GM19455 (cell line): ENCODE measurements at regions not wholly inside any gene's neighbourhood (a gene's known extent, or its start where the extent isn't known, plus 50 kb on each side); places are given as distances from the start of the nearest gene placed in this dataset.

Experiments used
- ATAC-seq: cut with Tn5 transposase; IDR thresholded peaks from one replicate; pipeline ENCODE4 v1.9.1; 2021; ENCODE audit not compliant: unreplicated experiment

GRCh38 chr3:104788807-104789206 is 577.9 kb upstream of the ALCAM start:
- no peak for ATAC-seq

GRCh38 chr3:104791331-104791730 is 575.4 kb upstream of the ALCAM start:
- no peak for ATAC-seq

DNA sequence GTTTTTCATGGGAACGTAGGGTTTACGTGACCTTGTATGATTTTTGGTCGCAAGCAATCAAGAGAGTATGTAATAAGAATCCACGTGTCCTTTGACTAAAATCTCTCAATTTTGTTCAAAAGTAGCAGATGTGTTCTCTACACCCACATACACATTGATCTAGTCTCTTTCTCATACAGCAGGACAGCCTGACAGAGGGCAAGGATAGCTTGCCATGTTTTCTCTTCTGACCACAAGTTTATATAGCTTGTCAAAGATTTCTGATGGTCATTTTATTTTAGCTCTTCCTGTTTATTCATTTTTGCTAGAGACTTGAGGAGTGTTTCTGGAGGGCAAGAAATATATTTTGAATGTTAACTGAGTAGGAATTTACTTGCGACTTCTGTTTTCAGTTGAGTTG is 570.2 kb upstream of the ALCAM start:
- ATAC-seq: no peak

- ATAC-seq: no peak
These were observed 561.7 kb upstream of the ALCAM start for GRCh38 chr3:104805042-104805441.

DNA sequence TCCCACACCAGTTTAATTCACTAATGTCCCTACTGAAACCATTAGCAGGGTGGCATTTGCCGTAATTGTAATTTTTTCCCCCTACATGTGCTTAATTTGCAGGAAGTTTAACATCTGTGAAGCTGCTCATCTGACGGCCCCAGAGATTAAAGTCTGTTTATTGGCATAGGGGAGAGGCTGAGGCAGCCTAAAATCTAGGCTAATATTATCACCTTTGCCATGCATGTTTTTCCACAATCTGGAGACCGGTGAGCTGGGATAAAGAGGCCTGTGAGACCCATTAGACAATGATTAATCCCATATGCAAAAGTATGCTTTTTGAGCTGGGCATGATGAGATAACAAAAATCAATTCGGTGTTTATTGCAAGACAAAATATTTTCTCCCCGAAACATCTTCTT is 561.2 kb upstream of the ALCAM start:
- ATAC-seq: no peak

GRCh38 chr3:104810896-104811295 is 555.8 kb upstream of the ALCAM start:
- ATAC-seq: no peak

GRCh38 chr3:104816008-104816407 is 550.7 kb upstream of the ALCAM start:
- no peak for ATAC-seq

- no peak for ATAC-seq
These were observed 550.0 kb upstream of the ALCAM start for GRCh38 chr3:104816716-104817115.

DNA sequence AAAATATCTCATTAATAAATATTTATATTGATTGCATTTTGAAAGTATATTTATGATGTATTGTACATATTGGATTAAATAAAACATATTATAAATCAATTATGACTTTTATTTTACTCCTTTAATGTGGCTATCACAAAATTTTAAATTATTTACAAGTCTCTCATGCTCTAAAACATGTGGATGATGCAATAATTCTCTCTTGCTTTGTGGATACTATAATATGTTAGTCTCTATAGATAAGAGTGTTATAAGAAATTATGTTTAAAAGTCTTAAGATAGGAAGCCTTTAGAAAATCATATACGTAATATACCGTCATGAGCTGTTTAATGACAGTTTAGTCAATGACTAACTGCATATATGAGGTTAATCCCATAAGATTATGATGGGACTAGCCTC is 547.4 kb upstream of the ALCAM start:
- ATAC-seq: no peak

GRCh38 chr3:104820959-104821358 is 545.8 kb upstream of the ALCAM start:
- ATAC-seq: no peak

DNA sequence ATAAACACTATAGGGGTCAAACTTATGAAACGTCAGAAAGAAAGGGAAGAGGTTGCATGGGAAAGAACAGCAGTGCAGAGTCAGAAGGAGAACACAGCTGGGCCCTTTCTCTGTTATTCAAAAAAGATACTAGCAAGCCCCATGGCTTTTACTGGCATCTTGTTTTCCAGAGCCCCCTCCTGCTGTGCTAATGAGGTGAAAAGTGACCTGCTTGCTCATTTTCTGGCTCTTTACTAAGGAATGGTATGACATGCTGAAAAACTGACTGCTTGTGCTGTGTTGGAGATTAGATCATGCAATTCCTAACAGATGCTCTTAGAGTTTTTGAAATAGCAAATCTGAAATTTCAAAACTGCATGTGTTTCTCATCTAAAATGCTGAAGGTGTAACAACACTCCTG is 541.6 kb upstream of the ALCAM start:
- no peak for ATAC-seq

GRCh38 chr3:104831071-104831470 is 535.6 kb upstream of the ALCAM start:
- no peak for ATAC-seq

GRCh38 chr3:104832530-104832929 is 534.2 kb upstream of the ALCAM start:
- ATAC-seq: no peak

- ATAC-seq: no peak
These were observed 531.3 kb upstream of the ALCAM start for GRCh38 chr3:104835376-104835775.

DNA sequence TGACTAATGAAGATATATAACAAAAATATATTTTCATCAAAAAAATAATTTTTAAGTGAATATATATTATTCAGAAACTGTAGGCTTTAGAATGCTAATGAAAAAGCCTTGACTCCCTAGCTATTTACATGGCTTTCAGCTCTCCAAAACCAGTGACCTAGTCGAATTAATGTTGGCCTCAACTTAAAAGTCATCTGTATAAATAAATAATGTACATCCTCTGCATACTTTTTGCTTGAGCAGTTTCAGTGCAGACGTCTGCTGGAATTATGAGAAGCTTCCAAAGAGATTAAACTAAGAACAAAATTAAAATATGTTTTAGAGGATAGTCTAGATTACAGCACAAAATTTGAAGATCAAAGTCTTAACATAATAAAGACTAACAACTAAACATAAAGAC is 520.4 kb upstream of the ALCAM start:
- no peak for ATAC-seq

DNA sequence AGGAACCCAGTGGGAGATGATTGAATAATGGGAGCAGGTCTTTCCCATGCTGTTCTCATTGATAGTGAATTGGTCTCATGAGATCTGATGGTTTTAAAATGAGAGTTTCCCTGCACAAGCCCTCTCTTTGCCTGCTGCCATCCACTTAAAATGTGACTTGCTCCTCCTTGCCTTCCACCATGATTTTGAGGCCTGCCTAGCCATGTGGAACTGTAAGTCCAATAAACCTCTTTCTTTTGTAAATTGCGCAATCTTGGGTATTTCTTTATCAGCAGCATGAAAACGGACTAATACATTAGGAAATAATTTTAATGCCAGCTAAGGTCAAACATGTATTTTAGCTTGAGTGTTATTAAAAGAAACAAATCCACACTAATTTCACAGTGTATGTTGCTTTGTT is 517.6 kb upstream of the ALCAM start:
- ATAC-seq: no peak

DNA sequence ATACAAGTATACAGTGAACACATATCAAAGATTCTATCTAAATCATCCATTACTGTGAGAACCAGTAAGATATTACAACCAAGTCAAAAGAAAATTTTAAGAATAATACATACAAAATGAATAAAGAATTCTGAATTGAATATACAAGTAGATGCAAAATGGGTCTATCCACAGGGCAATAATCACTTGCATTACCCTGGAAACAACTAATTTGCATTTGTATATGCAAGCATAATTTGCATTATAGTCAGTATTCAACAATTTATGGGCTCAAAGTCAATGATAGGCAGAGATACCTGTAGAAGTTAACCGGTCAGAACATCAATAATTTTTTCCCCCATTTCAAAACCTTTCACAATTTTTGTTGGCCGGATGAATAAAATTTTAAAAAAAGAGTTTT is 512.2 kb upstream of the ALCAM start:
- no peak for ATAC-seq

- ATAC-seq: no peak
These were observed 511.0 kb upstream of the ALCAM start for GRCh38 chr3:104855702-104856101.

DNA sequence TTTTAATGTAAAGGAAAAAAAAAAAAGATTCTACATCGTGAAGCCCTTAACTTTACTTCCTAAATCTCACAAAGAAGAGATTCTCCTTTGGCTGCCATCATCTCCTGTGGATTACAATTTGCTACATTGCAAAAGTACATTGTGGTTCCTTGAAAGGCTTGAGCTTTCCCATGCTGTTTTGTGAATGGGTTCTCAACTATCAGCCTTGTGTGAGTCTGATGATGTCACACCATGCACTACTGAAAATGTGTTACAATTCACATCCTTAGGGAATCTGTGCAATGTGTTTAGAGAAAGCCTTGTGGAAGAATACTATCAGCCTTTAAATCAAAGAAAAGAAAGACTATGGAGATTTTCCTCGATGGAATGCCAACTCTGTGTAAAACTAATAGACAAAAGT is 510.0 kb upstream of the ALCAM start:
- no peak for ATAC-seq

DNA sequence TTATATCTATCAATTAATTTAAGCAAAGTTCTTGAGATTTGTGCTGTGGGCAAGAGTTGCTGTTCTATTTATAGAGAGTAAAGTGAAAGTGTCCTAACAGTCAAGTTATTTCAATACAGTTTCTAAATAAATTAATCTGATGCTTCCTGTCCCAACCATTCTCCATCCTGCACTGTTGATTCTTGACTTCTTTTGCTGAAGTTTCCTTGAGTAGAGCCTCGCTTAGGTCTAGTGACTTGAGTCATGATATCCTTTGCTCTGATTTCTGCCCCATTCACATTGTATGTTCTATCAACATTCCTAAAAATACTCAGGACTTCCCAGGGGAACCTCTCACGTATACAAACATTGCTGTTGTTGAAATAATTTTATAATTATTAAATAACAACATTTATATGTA is 498.4 kb upstream of the ALCAM start:
- no peak for ATAC-seq

- no peak for ATAC-seq
These were observed 496.4 kb upstream of the ALCAM start for GRCh38 chr3:104870276-104870675.

GRCh38 chr3:104873331-104873730 is 493.4 kb upstream of the ALCAM start:
- ATAC-seq: no peak

GRCh38 chr3:104878395-104878794 is 488.3 kb upstream of the ALCAM start:
- ATAC-seq: no peak

DNA sequence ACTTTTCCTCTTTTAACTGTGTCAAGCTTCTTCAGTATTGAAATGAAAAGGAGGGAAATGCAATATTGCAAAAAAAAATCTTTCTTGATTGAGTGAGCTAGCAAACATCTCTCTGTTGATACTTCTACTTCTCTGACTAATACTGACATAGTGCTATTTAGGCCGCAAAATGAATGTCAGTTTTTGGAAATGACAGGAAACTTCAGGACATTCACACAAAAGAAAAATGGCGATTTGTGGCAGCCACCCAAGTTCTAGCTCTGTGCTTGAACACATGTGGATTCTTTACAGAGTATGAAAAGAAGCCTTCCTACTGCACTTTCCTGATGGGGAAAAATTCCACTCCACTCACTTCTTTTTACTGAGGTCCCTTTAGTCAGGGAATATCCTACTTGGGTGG is 486.8 kb upstream of the ALCAM start:
- no peak for ATAC-seq
